Endothelial cell of umbilical vein (primary cell): ENCODE measurements at regions not wholly inside any gene's neighbourhood (a gene's known extent, or its start where the extent isn't known, plus 50 kb on each side); places are given as distances from the start of the nearest gene placed in this dataset.

ENCODE experiments used
- BruUV-seq: library from RNA; stranded (reverse); fragments of 400-500 nt; replicated peaks from 2 replicates; lab custom pipeline; 2021; lab: Mats Ljungman, UMichigan
- CTCF ChIA-PET: fragments of 300-600, 350-600 bp; sonication (Branson Sonifier 250); formaldehyde crosslinking; loops from one replicate; lab custom pipeline; 2021; ENCODE audit warnings: antibody characterized with exemption, inconsistent platforms; lab: Charles Lee
- POLR2A ChIA-PET: fragments of 300-600, 350-600 bp; sonication (Branson Sonifier 250); formaldehyde crosslinking; loops from one replicate; lab custom pipeline; 2021; ENCODE audit warnings: antibody characterized with exemption, inconsistent platforms; lab: Charles Lee
- DNase-seq: peaks from one replicate; pipeline ENCODE4 v3.0.0-alpha.2; 2011; ENCODE audit warnings: low read depth, low spot score
- FAIRE-seq: peaks from 2 replicates; lab custom pipeline; 2011; peaks lifted over from hg19 to GRCh38; lab: Jason Lieb, UNC
- H2AFZ ChIP-seq: 2 replicates; pipeline ENCODE4 v1.6.0; 2012; ENCODE audit warnings: low read depth, low read length, control low read depth, inconsistent platforms
- H3K27ac ChIP-seq: 2 replicates; pipeline ENCODE4 v1.5.1; 2011; ENCODE audit warnings: low read depth, mild to moderate bottlenecking, control low read depth, low read length, moderate library complexity; ENCODE audit not compliant: insufficient read depth
- H3K27me3 ChIP-seq, 2 experiments: 2 replicates each; pipeline versions ENCODE4 v1.6.0 to v1.6.1; 2011; ENCODE audit warnings: low read length in 2 of 2, mixed read lengths in 1 of 2; ENCODE audit not compliant: control insufficient read depth in 2 of 2, insufficient read depth in 2 of 2
- H3K36me3 ChIP-seq, 2 experiments: 2 replicates in 1 of 2; 3 replicates in 1 of 2; pipeline ENCODE4 v1.5.1; 2011; ENCODE audit warnings: low read length in 2 of 2, mild to moderate bottlenecking in 1 of 2, moderate library complexity in 1 of 2; ENCODE audit not compliant: control insufficient read depth in 2 of 2, insufficient read depth in 2 of 2; ENCODE audit errors: extremely low read depth in 1 of 2
- H3K4me1 ChIP-seq: 3 replicates; pipeline ENCODE4 v1.5.1; 2011; ENCODE audit warnings: mild to moderate bottlenecking, low read length; ENCODE audit not compliant: control insufficient read depth, insufficient read depth; ENCODE audit errors: extremely low read depth
- H3K4me2 ChIP-seq: 2 replicates; pipeline ENCODE4 v1.6.1; 2011; ENCODE audit warnings: low read length, control low read depth, mixed read lengths; ENCODE audit not compliant: insufficient read depth
- H3K4me3 ChIP-seq, 3 experiments: fragments of 200-600 bp in 1 of 3; sonication (generic), shearing (Covaris generic) in 1 of 3; replicated peaks in 1 of 3; 2 replicates each; pipeline ENCODE4 v1.5.1; 2011 to 2016; ENCODE audit warnings: control low read depth in 3 of 3, low read length in 3 of 3, mild to moderate bottlenecking in 2 of 3, inconsistent platforms in 1 of 3, low read depth in 1 of 3, moderate library complexity in 1 of 3; ENCODE audit not compliant: insufficient read depth in 1 of 3
- H3K79me2 ChIP-seq: 2 replicates; pipeline ENCODE4 v1.6.0; 2012; ENCODE audit warnings: low read length, inconsistent platforms; ENCODE audit not compliant: control insufficient read depth, insufficient read depth
- H3K9ac ChIP-seq: replicated peaks from 2 replicates; pipeline ENCODE3; 2011; ENCODE audit warnings: low read length, control low read depth; ENCODE audit not compliant: insufficient read depth; ENCODE audit errors: extremely low read depth
- H3K9me1 ChIP-seq: replicated peaks from 3 replicates; pipeline ENCODE4 v1.6.0; 2011; ENCODE audit warnings: mild to moderate bottlenecking, low read length; ENCODE audit not compliant: control insufficient read depth, insufficient read depth; ENCODE audit errors: extremely low read depth
- H3K9me3 ChIP-seq: replicated peaks from 2 replicates; pipeline ENCODE4 v1.5.1; 2012; ENCODE audit warnings: low read length, inconsistent platforms; ENCODE audit not compliant: control insufficient read depth, insufficient read depth
- H4K20me1 ChIP-seq: replicated peaks from 2 replicates; pipeline ENCODE3; 2011; ENCODE audit warnings: mild to moderate bottlenecking, low read length; ENCODE audit not compliant: control insufficient read depth, insufficient read depth; ENCODE audit errors: extremely low read depth
- EZH2 ChIP-seq: IDR thresholded peaks from 2 replicates; pipeline ENCODE4 v1.6.1; 2012; ENCODE audit warnings: borderline replicate concordance, low read depth, mild to moderate bottlenecking, moderate library complexity, low read length, inconsistent platforms; ENCODE audit not compliant: severe bottlenecking
- GATA2 ChIP-seq: IDR thresholded peaks from 2 replicates; pipeline ENCODE4 v1.7.0; 2011; ENCODE audit warnings: low read depth, mild to moderate bottlenecking, moderate library complexity, mixed read lengths, low read length; ENCODE audit not compliant: insufficient read length, insufficient read depth
- JUN ChIP-seq: IDR thresholded peaks from 2 replicates; pipeline ENCODE4 v1.6.1; 2011; ENCODE audit warnings: borderline replicate concordance, low read depth; ENCODE audit not compliant: insufficient read length, insufficient read depth
- MAX ChIP-seq: IDR thresholded peaks from 2 replicates; pipeline ENCODE4 v1.6.1; 2011; ENCODE audit not compliant: insufficient read depth, insufficient read length
- MYC ChIP-seq: IDR thresholded peaks from one replicate; pipeline ENCODE4 v1.6.1; 2011; ENCODE audit warnings: mild to moderate bottlenecking, low read depth, low read length
- POLR2AphosphoS5 ChIP-seq: IDR thresholded peaks from 2 replicates; pipeline ENCODE4 v1.6.1; 2012; ENCODE audit warnings: low read depth, mild to moderate bottlenecking, control low read depth, low read length, moderate library complexity; ENCODE audit not compliant: insufficient read depth
- dilution Hi-C: fragments of 300-500 bp; cut with MboI; formaldehyde crosslinking; loops from one replicate; pipeline ENCODE4 v1.15.0; 2019; ENCODE audit warnings: low sequenced_read_pairs; ENCODE audit not compliant: extremely low pct_ligation_motif_present
- intact Hi-C: fragments of 100-400 bp; cut with micrococcal nuclease; formaldehyde crosslinking; loops from one replicate; pipeline ENCODE4 v1.10.0; 2022
- TF ChIP-seq, protein P1 (sequence below), 2 donors: IDR thresholded peaks; 1 replicate in 1 of 2; 2 replicates in 1 of 2; pipeline ENCODE4 v1.5.1; 2011; ENCODE audit warnings: low read length in 2 of 2, mild to moderate bottlenecking in 2 of 2, moderate library complexity in 2 of 2, control low read depth in 1 of 2, inconsistent platforms in 1 of 2, low read depth in 1 of 2; ENCODE audit not compliant: insufficient read depth in 1 of 2; ENCODE audit errors: extremely low read depth in 1 of 2

DNA sequence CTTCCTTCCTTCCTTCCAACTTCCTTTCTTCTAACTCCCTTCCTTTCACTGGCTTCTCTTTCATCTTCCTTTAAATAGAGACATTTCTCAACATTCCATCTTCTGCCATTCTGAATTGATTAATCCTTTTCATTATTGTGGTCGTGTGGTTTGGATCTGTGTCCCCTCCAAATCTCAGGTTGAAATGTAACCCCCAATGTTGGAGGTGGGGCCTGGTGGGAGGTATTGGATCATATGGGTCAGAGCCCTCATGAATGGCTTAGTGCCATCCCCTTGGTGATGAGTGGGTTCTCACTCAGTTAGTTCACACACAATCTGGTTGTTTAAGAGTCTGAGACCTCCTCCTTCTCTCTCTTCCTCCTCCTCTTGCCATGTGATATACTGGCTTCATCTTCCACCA lies 130.9 kb upstream of the SV2C start:
- BruUV-seq: no TSS peak
- intact Hi-C loops (no loop called here), dilution Hi-C loops (no loop called here)
- Histone ChIP-seq H3K4me2 (no peak overlapping the region), H3K36me3 (no peaks in the 10 kb centered on the region), H3K9me3 (no peaks in the 10 kb centered on the region), H4K20me1 (no peaks in the 10 kb centered on the region), H3K79me2 (no peaks in the 10 kb centered on the region), H3K27ac (no peak overlapping the region), H3K4me3 (no peak overlapping the region), H3K9ac (no peak overlapping the region), H3K4me1 (no peaks in the 10 kb centered on the region), H2AFZ (no peak overlapping the region), H3K9me1 (no peaks in the 10 kb centered on the region), H3K27me3 (no peaks in the 10 kb centered on the region)
- ChIA-PET CTCF (no interaction called here), POLR2A (no interaction called here)
- no peak for FAIRE-seq
- DNase-seq: no peak
- no peak for TF ChIP-seq JUN
- no peak for TF ChIP-seq EZH2
- TF ChIP-seq GATA2: no peak
- TF ChIP-seq, protein P1, sequence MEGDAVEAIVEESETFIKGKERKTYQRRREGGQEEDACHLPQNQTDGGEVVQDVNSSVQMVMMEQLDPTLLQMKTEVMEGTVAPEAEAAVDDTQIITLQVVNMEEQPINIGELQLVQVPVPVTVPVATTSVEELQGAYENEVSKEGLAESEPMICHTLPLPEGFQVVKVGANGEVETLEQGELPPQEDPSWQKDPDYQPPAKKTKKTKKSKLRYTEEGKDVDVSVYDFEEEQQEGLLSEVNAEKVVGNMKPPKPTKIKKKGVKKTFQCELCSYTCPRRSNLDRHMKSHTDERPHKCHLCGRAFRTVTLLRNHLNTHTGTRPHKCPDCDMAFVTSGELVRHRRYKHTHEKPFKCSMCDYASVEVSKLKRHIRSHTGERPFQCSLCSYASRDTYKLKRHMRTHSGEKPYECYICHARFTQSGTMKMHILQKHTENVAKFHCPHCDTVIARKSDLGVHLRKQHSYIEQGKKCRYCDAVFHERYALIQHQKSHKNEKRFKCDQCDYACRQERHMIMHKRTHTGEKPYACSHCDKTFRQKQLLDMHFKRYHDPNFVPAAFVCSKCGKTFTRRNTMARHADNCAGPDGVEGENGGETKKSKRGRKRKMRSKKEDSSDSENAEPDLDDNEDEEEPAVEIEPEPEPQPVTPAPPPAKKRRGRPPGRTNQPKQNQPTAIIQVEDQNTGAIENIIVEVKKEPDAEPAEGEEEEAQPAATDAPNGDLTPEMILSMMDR (IDR thresholded peaks at IDR 0.05; ENCODE audit: extremely low read depth in 1 of 2, insufficient read depth in 1 of 2, low read depth in 1 of 2, low read length in 2 of 2): no peak
- TF ChIP-seq POLR2AphosphoS5: no peak
- TF ChIP-seq MYC: no peak
- TF ChIP-seq MAX: no peak
